ENCODE measurements at regions not wholly inside any gene's neighbourhood (a gene's known extent, or its start where the extent isn't known, plus 50 kb on each side); places are given as distances from the start of the nearest gene placed in this dataset.

DNA sequence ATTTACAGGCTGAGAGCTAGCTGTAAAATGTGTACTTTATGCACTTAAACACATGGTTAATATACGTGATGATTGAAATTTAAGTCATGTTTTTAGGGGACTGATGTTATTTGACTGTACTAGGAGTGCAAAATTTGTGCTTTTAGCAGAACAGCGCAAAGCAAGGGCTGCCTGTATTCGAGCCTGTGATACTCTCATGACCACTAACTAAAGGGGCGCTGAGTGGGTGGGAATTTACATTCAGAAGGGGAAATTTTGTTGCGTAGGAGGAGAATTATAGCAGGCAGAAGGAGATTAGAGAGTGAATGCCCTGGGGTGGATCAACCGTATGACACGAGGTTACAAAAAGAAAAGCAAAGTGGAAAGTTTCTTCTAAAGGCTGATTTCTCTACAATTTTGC, 271.8 kb upstream of the HTR2A start:
- intact Hi-C loops (cut with DNase I; ENCODE audit: low total_unique reads), result no loop called here

DNA sequence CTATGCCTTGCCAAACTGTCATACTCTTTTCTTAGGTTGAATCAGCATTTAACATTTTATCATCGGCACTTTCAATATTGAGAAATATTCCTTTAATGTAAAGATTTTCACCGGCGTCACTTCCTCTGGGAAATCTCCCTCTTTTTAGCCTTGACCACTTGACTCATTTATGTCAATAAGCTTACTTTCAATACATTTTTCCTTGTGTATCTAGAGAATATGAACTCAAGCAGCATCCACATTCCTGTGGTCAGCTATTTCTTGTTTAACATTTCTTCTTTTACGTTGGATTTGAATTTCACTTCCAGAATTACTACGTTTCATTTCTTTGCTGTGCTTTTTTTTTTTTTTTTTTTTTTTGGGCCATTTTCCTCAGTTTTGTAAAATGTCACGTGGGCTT, 271.2 kb upstream of the HTR2A start:
- Histone ChIP-seq H3K27me3 (no peaks in the 10 kb centered on the region), H3K9me3 (no peaks in the 10 kb centered on the region), H3K4me1 (no peaks in the 10 kb centered on the region), H3K4me3 (no peak overlapping the region), H3K27ac (no peak overlapping the region), H3K36me3 (no peaks in the 10 kb centered on the region)
- TF ChIP-seq CTCF (IDR thresholded peaks at IDR 0.05), result no peak
- intact Hi-C loops (cut with DNase I; ENCODE audit: low total_unique reads), result no loop called here
- DNase-seq (ENCODE audit: low spot score in 2 of 2), result no peak

More for the DNA sequence above, 271.8 kb upstream of the HTR2A start:
- no peaks in the 10 kb centered on the region for H3K4me1 ChIP-seq
- H3K27ac ChIP-seq, result no peak overlapping the region
- no peak for TF ChIP-seq POLR2A (IDR thresholded peaks at IDR 0.05)
- no peaks in the 10 kb centered on the region for H3K9me3 ChIP-seq
- no peak overlapping the region for H3K4me3 ChIP-seq
- DNase-seq (ENCODE audit: low spot score in 2 of 2), result no peak
- no peaks in the 10 kb centered on the region for H3K36me3 ChIP-seq
- H3K27me3 ChIP-seq, result no peaks in the 10 kb centered on the region

- Histone ChIP-seq H3K36me3 (no peaks in the 10 kb centered on the region), H3K4me3 (no peak overlapping the region), H3K9me3 (no peaks in the 10 kb centered on the region), H3K4me1 (no peaks in the 10 kb centered on the region), H3K27me3 (no peaks in the 10 kb centered on the region), H3K27ac (no peak overlapping the region)
- TF ChIP-seq POLR2AphosphoS5 (IDR thresholded peaks at IDR 0.05) (no peak), CTCF (IDR thresholded peaks at IDR 0.05) (no peak), POLR2A (IDR thresholded peaks at IDR 0.05) (no peak)
- no peak for DNase-seq (ENCODE audit: low spot score in 2 of 2)
- intact Hi-C loops (cut with DNase I; ENCODE audit: low total_unique reads), result no loop called here
Observed at GRCh38 chr13:47166336-47166735, 269.5 kb upstream of the HTR2A start.

GRCh38 chr13:47159853-47160550, 263.1 kb upstream of the HTR2A start:
- intact Hi-C loops (cut with DNase I; ENCODE audit: low total_unique reads), result no loop called here
- no peak for DNase-seq (ENCODE audit: low spot score in 2 of 2)

GRCh38 chr13:47158593-47158992, 261.7 kb upstream of the HTR2A start:
- H3K4me3 ChIP-seq, result no peak overlapping the region
- DNase-seq (ENCODE audit: low spot score in 2 of 2), result no peak
- no peak for TF ChIP-seq POLR2AphosphoS5 (IDR thresholded peaks at IDR 0.05)
- TF ChIP-seq POLR2A (IDR thresholded peaks at IDR 0.05), result no peak
- TF ChIP-seq CTCF (IDR thresholded peaks at IDR 0.05), result no peak
- intact Hi-C loops (cut with DNase I; ENCODE audit: low total_unique reads), result no loop called here
- no peaks in the 10 kb centered on the region for H3K36me3 ChIP-seq
- H3K4me1 ChIP-seq, result no peaks in the 10 kb centered on the region
- H3K27ac ChIP-seq, result no peak overlapping the region
- H3K27me3 ChIP-seq, result no peaks in the 10 kb centered on the region
- no peaks in the 10 kb centered on the region for H3K9me3 ChIP-seq

More at GRCh38 chr13:47159853-47160550, 263.1 kb upstream of the HTR2A start:
- no peak for TF ChIP-seq POLR2A (IDR thresholded peaks at IDR 0.05)
- TF ChIP-seq CTCF (IDR thresholded peaks at IDR 0.05), result no peak
- TF ChIP-seq POLR2AphosphoS5 (IDR thresholded peaks at IDR 0.05), result no peak
- H3K27me3 ChIP-seq, result no peaks in the 10 kb centered on the region
- H3K36me3 ChIP-seq, result no peaks in the 10 kb centered on the region
- no peaks in the 10 kb centered on the region for H3K9me3 ChIP-seq
- no peak overlapping the region for H3K4me3 ChIP-seq
- H3K4me1 ChIP-seq, result no peaks in the 10 kb centered on the region
- H3K27ac ChIP-seq, result no peak overlapping the region

- H3K4me1 ChIP-seq, result no peaks in the 10 kb centered on the region
- intact Hi-C loops (cut with DNase I; ENCODE audit: low total_unique reads), result no loop called here
- no peak for DNase-seq (ENCODE audit: low spot score in 2 of 2)
- H3K27ac ChIP-seq, result no peak overlapping the region
- H3K4me3 ChIP-seq, result no peak overlapping the region
- no peaks in the 10 kb centered on the region for H3K36me3 ChIP-seq
- TF ChIP-seq POLR2AphosphoS5 (IDR thresholded peaks at IDR 0.05) (no peak), CTCF (IDR thresholded peaks at IDR 0.05) (no peak), POLR2A (IDR thresholded peaks at IDR 0.05) (no peak)
- H3K9me3 ChIP-seq, result no peaks in the 10 kb centered on the region
- no peaks in the 10 kb centered on the region for H3K27me3 ChIP-seq
Observed at GRCh38 chr13:47148543-47148942, 251.7 kb upstream of the HTR2A start.
